Epithelial cell of prostate (primary cell): ENCODE measurements at regions not wholly inside any gene's neighbourhood (a gene's known extent, or its start where the extent isn't known, plus 50 kb on each side); places are given as distances from the start of the nearest gene placed in this dataset.
"Not testable (repeated sequence)": the region's sequence is repeated elsewhere in the genome, so short reads cannot be mapped to it uniquely, and the experiment has no call there.

Source experiments
- DNase-seq: peaks from one replicate; pipeline ENCODE4 v3.0.0-alpha.2; 2011; ENCODE audit warnings: low read depth, low spot score
- H3K27ac ChIP-seq: fragments of 450-650 bp; 2 replicates; pipeline ENCODE4 v1.5.1; 2017; ENCODE audit warnings: mild to moderate bottlenecking

DNA sequence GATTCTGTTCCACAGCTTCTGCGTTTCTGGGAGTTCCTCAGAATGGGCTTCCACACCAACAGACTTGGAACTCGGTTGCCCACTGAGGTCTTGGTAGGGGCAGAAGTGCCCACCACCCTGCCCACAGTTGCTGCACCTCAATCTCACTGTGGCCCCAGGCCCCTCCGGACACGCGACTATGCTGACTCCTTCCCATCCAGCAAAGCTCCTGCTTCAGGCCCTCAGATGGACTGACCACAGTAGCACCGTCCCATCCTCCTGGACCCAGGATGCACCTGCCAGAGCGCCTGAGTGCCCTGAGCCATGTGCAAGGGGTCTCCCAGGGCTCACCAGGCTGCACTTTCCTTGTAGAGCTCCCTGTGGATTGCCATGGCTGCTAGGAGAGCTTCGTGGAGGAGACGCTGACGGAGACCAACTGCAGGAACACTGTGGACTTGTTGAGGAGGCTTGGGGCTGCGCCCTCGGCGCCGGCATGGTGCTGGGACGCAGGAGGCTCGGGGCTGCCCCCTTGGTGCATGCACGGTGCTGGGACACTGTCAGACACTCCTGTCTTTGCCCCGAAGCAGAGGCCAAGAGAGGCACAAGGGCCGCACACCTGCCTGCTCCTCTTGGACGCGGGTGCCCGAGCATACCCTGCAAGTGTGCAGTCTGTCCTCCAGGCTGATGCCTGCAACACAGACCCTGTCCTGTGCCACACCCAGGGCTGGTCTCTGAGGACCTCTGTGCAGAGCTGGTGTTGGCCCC is 201.3 kb downstream of the LIPI start:
- not testable (repeated sequence) for DNase-seq, H3K27ac ChIP-seq

- DNase-seq, H3K27ac ChIP-seq: not testable (repeated sequence)
Observed at GRCh38 chr21:14008436-14008835, 202.3 kb downstream of the LIPI start.

GRCh38 chr21:14008006-14008405 is 202.7 kb downstream of the LIPI start:
- not testable (repeated sequence) for DNase-seq, H3K27ac ChIP-seq

DNA sequence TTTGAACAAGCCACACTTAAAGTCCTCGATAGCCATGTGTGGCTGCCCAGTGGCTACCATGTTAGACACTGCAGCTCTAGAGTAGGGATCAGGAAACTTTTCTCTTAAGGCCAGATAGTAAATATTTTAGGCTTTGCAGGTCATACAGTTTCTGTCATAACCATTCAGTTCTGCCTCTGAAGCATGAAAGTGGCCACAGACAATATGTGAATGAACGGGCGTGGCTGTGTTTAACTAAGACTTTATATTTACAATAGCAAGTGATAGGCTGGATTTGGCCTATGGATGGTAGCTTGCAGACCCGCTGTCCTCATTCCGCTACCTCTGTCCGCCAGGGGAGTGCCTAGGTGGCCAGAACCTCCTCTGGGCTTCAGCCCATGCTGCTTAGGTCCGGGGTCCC is 204.6 kb downstream of the LIPI start:
- not testable (repeated sequence) for H3K27ac ChIP-seq, DNase-seq

- not testable (repeated sequence) for H3K27ac ChIP-seq, DNase-seq
Observed at GRCh38 chr21:13986996-13987958, 223.5 kb downstream of the LIPI start.

DNA sequence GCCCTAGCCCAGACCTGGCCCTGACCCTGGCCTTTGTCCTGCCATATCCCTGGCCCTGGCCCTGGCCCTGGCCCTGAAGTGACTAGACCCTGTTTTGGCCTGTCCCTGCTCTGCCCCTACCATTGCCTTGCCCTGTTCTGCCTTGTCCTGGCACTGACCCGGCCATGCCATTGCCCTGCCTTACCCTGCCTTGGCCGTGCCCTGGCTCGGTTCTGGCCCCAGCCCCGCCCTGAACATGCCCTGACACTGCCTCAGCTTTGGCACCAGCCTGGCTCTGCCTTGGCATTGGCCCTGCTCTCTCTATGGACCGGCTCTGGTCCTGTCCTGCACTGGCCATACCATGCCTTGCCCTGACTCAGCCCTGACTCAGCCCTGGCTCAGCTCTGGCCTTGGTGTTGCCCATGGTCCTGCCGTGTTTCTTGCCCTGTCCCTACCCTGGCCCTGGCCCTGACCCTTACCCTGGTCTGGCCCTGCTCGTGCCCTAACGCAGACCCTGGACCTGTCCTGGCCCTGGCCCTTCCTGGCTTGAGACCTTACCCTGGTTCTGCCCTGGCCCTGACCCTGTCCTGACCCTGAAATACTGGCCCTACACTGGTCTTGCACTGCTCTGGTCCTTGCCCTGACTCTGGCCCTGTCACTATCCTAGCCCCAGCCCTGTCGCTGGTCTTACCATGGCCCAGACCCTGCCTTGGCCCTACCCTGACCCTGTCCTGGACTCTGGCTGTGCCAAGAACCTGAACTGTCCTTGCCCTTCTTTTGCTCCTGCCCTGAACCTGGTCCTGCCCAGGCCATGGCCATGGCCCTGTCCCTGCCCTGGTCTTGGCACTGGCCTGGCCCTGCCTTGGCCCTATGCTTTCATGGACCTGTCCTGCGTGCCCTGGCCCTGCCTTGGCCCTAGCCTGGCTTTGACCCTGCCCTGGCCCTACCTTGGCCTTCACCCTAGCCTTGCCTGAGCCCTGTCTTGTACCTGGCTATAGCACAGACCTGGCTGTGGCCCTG is 224.6 kb downstream of the LIPI start:
- not testable (repeated sequence) for DNase-seq

DNA sequence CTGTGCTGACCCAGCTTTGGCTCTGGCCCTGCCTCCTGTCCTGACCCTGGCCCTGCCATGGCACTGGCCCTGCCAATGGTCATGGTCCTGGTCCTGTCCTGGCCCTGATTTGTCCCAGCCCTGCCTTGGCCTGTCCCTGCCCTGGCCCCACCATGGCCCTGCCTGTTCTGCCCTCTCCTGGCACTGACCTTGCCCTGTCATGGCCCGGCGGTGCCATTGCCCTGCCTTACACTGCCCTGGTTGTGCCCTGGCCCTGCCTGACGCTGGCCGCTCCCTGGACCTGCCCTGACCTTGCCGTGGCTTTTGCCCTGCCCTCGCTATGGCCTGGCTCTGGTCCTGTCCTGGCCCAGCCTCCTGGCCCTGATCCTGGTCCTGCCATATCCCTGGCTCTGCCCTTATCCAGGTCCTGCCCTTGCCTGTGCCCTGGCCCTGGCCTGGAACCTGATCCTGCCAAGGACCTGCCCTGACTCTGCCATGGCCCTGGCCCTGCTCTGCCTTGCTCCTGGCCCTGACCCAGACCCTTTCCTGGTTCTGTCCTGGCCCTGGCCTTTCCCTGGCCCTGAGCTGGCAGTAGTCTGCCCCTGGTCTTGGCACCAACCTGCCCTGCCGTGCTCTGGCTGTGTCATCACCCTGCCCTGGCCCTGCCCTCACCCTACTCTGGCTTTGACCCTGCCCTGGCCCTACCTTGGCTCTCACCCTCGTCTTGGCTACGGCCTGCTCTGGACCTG is 225.5 kb downstream of the LIPI start:
- H3K27ac ChIP-seq, DNase-seq: not testable (repeated sequence)

More for the DNA sequence above, 224.6 kb downstream of the LIPI start:
- not testable (repeated sequence) for H3K27ac ChIP-seq

DNA sequence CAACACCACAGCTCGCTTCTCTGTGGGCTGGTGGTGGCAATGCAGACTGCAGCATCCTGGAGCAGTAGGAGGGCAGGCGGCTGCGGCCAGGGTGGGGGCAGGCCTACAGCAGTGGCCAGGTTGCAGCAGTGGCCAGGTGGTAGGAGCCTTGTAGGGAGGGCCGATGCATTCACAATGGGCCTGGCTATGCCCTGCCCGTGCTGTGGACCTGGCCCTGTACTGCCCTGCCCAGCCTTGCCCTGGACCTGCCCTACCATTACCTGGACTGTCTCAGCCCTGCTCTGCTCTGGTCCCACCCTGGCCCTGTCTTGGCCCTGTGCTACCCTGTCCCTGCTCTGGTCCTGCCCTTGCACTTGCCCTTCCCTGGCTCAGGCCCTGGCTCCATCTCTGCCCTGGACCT is 226.0 kb downstream of the LIPI start:
- not testable (repeated sequence) for DNase-seq, H3K27ac ChIP-seq

DNA sequence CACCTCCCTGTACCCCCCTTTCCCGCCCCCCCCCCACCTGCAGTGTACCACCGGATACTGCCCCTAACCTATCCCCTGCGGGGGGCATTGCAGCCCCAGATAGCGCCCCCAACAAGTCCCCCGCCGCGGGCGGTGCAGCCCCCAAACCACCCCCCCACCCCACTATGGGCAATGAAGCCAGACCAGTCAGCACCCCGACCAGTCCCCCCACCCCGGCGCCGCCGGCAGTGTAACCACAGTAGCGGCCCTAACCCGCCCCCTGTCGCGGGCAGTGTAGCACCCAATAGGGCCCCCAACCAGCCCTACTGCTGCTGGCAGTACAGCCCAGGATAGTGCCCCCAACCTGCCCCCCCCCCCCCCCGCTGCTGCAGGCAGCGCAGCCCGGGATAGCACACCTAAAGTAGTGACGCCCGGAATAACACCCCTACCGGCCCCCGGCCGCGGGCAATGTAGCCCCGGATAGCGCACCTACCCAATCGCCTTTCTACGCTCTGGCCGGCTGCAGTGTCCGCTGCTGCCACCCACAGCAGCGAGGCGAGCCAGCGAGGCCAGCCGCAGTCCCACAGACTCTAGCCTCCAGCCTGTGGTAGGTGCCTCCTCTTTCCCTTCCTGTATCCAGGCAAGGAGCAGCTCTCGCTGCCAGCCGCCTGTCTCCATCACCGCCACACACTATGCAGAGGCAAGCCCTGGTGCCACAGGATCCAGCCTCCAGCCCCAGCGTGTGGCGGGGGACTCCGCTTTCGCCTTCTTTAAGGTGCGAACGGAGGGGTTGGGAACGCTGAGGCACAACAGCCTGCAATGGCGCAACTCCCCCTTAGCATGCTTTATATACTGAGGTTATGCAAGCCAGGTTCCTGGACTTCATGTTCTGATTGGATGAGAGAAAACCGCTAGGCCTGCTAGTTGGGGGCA is 229.3 kb downstream of the LIPI start:
- H3K27ac ChIP-seq, DNase-seq: not testable (repeated sequence)

- H3K27ac ChIP-seq, DNase-seq: not testable (repeated sequence)
Observed at GRCh38 chr21:13980115-13980662, 230.6 kb downstream of the LIPI start.

DNA sequence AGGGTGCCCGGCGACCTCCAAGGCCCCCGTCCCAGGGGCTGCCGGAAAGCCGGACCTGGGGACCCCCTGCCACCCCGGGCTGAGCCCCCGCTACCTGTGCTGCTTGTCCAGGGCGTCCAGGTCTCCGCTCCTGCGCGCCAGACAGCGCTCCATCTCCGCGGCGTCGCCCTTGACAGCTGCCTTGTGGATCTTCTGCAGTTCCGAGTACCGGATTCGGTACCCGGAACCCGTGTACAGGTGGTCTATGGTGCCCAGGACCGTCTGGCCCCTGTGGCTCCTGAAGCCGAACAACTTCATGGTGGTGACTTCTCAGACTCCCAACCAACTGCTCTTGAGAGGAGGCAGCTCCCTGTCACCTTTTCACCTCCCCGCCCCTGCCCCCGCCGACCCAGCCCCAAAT is 231.1 kb downstream of the LIPI start:
- not testable (repeated sequence) for DNase-seq, H3K27ac ChIP-seq

- not testable (repeated sequence) for DNase-seq, H3K27ac ChIP-seq
Observed at GRCh38 chr21:13974582-13974981, 236.2 kb downstream of the LIPI start.

- peak; percentile 52 for DNase-seq
- not testable (repeated sequence) for H3K27ac ChIP-seq
Observed at GRCh38 chr21:13969853-13970252, 240.9 kb downstream of the LIPI start.

DNA sequence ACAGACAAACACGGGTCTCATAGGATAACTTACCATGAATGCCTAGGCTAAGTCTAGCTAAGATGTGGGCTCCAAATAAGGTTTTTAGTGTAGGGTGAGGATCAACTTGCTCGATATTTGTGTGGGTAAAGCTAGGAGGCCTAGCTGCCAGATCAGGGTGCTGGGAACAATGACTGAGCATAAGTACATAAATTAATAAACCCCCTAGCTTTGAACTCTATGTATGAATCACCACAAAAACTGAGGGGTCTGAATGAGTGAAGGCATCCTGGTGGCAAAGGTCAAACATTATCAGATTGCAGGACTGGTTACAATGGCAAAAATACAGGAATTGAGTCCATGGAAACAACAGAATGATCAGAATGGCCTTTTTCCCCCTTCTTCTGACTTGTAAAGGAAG is 241.8 kb downstream of the LIPI start:
- not testable (repeated sequence) for H3K27ac ChIP-seq, DNase-seq

- DNase-seq, H3K27ac ChIP-seq: not testable (repeated sequence)
Observed at GRCh38 chr21:13963259-13963658, 247.5 kb downstream of the LIPI start.

DNA sequence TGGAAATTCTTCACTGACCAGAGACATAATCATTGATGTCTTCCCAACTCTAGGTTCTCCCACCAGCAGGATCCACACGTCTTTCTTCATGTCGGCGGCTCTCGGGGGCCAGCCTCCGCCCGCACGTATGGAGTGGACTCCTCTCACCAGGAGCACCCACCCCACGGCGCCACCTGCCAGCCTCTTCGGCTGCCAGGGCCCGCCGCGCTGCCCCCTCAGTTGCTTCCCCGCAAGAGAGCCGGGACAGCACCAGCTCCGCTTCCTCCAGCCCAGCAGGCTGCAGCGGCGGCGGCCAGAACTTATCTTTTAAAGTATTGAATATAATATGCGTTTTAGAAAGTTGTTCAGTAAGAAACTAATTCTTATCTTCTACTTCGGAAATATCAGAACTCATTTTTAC is 273.5 kb downstream of the LIPI start:
- no peak overlapping the region for H3K27ac ChIP-seq

GRCh38 chr21:13936033-13936937 is 274.5 kb downstream of the LIPI start:
- H3K27ac ChIP-seq, DNase-seq: not testable (repeated sequence)

More for the DNA sequence above, 273.5 kb downstream of the LIPI start:
- no peak for DNase-seq
